ENCODE measurements at regions not wholly inside any gene's neighbourhood (a gene's known extent, or its start where the extent isn't known, plus 50 kb on each side); places are given as distances from the start of the nearest gene placed in this dataset. TPM values are rescaled to one million over a fixed set of nuclear protein-coding genes. Genes with fewer than 3 reads are reported as not detected.

Small RNA genes lying in the stretch of these regions (small RNA-seq; reads per million reads assigned to genes)
- gene RNU1-51P (not detected), gene RNU7-192P (not detected)
